GM19043 (cell line): ENCODE measurements at regions not wholly inside any gene's neighbourhood (a gene's known extent, or its start where the extent isn't known, plus 50 kb on each side); places are given as distances from the start of the nearest gene placed in this dataset.
"Not testable (repeated sequence)": the region's sequence is repeated elsewhere in the genome, so short reads cannot be mapped to it uniquely, and the experiment has no call there.

Experiments
- ATAC-seq: cut with Tn5 transposase; IDR thresholded peaks from one replicate; pipeline ENCODE4 v1.9.1; 2021; ENCODE audit warnings: low read depth; ENCODE audit not compliant: unreplicated experiment

DNA sequence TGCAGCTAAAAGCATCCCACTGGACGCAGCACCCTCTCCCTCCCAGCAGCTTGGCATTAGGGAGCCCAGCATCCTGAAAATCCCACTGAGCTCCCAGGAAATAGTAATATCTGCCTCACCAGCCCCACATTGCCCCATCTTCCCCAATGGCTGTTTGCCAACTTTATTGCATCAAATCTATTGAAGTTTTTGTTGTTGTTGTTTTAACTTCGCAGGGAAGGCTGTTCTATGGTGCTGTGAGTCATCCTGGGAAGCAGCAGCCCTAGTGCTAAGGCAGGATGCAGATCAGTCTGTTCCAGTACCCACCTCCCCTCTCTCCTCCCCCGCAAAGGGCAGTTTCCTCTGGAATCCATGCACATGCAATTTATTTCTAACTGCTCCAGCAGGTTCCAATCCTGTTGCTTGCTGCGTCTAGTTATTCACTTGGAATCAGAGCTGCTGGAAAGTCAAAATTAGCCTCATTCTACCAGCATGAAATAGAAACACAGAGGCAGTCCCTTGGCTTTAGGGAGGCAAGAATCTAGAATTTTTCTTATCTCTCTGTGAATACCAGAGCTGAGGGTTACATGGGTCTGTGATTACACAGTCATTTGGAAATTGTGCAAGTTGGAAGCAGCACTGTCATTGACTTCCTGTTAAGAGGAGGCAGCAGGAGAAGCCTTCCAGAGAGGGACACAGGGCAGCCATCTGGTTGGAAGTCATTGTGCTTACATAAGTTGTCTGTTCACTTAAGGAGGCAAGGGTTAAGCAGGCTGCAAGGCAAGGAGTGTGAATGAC, 115.9 kb upstream of the CACUL1 start:
- no peak for ATAC-seq

DNA sequence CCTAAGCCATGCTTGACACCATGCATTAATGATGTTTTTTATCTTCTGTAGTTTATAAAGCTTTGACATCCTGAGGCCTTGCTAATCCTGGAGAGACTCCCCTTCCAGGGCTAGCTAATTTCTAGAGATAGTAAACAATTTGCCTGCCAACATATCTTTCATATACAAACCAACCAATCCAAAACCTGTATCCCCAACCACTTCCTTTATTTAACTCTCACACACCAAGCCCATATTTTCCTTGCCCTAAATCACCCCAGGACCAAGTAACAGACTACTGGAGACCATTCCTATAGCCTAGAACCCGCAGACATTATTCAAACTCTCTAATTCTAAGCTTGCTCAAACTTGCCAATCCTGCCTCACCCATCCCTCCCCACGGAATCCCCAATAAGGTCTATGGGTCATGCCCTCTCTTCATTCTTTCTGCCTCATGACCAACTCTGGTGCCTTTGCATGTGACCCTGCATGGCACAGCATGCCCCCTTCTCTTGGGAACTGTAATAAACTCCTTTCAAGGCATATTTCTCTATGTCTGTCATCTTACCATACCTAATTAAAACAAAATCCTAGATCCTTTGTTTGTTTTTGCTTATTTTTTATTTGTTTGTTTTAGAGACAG, 116.6 kb upstream of the CACUL1 start:
- no peak for ATAC-seq

DNA sequence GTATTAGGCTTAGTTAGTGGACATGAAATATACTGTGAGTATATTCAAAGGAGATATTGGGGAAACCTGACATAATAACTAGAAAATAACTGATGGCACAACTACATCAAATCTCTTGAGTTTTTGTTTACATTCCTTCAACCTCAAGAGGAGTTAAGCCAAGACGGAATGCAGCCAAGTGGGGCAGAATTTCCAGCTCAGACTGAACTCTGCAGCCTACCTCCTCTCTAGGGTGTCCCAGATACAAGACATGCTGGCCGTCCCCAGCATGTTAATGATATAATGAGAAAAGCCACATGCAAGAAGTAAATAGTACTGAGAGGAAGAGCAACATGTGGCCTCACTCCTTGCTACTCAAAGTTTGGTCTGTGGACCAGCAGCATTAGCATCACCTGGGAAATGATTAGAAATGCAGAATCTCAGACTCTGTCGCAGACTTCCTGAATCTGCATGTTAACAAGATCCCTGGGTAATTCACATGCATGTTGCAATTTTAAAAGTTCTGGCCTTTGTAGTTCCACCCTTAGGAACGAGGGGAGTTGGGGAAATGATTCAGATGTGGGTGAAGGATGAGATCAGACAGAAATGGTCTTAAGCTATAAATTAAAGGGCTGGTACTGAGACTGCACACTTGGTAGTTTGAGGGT, 118.4 kb upstream of the CACUL1 start:
- ATAC-seq, result no peak

DNA sequence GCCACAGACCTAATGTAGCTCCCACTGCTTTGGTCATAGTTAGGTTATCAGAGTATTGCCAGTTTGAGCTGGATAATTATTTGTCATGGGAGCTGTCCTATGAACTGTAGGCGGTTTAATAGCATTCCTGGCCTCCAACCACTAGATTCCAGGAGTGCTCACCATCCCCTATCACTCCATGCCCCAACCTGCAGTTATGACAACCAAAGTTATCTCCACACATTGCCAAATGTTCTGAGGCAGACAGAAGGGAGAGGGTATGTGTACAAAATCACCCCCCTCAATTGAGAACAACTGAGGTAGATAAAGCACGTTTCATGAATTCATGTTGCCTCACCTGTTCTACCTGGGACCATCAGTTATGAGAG, 119.0 kb upstream of the CACUL1 start:
- no peak for ATAC-seq

DNA sequence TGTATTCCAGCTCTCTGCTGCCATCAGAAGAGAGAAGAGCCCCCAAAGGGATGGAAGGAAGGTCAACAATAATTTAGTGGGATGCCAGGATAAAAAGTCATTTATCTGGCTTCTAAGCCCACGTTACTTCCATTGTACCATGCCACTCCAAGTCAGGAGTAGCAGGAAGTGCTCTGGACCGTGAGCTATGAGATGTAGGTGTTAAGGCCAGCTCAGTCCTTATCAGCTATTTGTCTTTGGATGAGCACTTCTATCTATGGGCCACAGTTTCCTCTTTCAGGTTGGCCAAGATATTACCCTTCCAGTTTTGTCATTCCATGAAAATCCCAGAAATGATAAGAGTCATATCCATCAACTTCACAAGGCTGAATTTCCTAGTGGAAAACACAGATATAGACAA, 119.4 kb upstream of the CACUL1 start:
- no peak for ATAC-seq

DNA sequence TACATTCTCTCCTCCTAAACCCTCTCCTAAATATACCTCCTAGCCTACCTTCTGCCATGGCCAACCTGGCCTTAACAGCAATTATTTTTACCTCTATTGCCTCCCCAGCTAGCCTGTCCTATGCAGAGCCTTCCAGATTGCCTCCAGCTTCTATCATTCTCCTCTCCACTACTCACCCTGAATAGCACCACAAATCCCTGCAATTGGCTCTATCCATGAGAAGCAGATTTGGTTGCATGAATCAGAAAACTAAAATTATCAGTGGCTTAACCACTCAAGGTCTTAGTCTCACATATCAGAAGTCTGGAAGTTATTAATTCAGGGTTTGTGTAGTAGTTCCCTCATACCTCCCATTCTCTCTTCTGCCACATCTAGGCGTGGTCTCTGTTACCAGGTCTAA, 120.3 kb upstream of the CACUL1 start:
- no peak for ATAC-seq

DNA sequence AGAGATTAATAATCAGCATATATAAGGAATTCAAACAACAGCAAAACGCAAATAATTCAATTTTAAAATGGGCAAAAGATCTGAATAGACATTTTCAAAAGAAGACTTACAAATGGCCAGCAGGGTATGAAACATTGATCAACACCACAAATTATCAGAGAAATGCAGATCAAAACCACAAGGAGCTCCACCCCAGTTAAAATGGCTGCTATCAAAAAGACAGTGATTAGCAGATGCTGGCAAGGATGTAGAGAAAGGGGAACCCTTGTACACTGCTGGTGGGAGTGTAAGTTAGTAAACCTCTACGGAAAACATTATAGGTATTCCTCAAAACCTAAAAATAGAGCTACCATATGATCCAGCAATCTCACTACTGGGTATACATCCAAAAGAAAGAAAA, 128.0 kb upstream of the CACUL1 start:
- no peak for ATAC-seq

DNA sequence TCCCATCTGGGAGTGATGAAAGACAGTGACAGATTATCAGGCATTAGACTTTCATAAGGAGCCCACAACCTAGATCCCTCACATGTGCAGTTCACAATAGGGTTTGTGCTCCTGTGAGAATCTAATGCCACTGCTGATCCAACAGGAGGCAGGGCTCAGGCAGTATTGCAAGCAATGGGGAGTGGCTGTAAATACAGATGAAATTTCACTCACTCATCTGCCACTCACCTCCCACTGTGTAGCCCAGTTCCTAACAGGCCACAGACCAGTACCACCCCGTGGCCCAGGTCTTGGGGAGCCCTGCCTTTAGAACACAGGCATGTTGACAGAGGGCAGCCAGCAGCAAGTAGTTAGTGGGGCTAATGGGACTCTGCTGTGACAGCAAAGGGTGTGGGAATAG, 137.3 kb upstream of the NANOS1 start:
- ATAC-seq, result no peak

DNA sequence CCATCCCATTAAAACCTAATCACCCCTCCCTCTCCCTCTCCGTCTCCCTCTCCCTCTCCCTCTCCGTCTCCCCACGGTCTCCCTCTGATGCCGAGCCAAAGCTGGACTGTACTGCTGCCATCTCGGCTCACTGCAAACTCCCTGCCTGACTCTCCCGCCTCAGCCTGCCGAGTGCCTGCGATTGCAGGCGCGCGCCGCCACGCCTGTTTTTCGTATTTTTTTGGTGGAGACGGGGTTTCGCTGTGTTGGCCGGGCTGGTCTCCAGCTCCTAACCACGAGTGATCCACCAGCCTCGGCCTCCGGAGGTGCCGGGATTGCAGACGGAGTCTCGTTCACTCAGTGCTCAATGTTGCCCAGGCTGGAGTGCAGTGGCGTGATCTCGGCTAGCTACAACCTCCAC, 134.6 kb upstream of the NANOS1 start:
- not testable (repeated sequence) for ATAC-seq

DNA sequence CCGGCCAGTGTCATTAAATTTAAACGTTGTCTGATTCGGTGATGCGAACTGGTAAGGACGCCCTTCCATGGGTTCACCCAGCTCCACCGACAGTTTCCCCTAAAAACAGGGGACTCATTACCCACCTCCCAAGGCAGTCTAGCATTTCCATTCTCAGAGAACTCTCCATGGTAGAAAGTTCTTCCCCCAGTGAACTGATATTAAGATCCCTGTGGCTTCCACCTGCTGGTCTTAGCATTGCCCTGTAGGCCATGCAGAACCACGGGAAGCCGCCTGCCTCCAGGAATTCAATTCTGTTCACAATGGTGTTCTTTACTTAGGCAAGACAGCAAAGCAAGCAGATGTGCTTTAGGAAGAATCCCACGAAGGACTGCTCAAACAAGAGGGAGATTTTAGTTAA, 128.9 kb upstream of the NANOS1 start:
- ATAC-seq, result no peak

DNA sequence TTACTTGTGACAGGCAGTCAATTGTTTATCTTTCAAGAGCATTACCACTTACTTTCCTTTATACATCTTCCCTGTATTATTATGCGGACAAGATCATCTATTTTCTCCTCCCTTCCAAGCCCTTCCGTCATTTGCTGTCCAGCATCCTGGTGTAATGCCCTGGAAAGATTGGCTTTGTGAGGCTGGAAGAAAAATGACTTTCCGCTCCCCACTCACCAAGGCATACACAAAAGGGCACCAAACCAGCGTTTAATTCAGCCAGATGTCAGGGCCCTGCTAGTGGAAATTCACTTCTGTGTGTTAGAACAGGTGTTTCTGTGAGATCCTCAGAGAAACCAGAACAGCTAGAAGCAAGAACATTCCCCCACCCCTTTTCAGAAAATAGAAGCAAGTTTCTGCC, 128.1 kb upstream of the NANOS1 start:
- ATAC-seq, result no peak

DNA sequence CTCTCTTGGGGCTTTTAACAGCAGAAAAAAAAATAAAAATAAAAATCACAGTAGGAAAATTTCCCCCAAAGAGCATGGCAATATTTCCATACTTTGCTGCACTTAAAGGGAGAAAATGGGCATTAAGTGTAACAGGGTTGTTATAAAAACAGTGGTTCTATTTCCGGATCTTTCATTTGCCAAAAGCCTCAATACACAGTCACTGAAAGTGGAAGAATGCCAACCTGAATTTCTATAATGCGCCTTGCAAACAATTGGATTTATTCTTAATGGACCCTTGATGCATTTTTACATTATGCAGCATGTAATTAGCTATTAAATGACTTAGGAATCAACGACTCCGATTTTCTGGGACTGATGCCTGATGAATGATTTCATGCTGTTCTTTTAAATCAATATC, 127.6 kb upstream of the NANOS1 start:
- no peak for ATAC-seq

DNA sequence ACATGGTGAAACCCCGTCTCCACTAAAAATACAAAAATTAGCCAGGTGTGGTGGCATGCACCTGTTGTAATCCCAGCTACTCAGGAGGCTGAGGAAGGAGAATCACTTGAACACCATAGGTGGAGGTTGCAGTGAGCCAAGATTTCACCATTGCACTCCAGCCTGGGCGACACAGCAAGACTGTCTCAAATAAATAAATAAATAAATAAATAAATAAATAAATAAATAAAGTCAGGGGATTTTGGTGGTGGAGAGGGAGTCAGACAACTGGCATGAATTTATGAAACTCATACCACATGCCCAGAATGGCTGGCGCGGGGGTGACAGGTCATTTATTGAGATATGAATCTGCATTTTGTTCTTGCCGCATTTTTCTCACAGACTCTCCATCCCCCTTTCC, 126.9 kb upstream of the NANOS1 start:
- not testable (repeated sequence) for ATAC-seq

DNA sequence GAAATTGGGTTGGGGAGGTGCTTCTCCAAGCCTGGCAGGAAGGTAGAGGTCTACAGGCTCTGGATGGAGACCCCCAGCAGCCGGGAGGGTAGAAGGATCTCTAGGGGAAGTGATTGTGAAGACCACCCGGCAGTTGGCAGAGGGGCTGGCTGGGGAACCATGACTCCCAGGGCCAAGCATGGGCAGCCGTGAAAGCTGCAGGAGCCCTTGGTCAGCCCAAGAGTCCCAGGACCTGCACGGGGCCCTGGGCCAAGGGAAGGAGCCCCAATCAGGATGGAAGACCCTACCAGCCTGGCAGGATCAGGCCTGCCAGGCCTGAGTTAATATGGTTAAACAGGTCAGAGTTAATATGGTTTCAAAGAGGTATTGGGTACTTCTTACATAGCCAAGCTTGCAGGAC, 126.3 kb upstream of the NANOS1 start:
- no peak for ATAC-seq

DNA sequence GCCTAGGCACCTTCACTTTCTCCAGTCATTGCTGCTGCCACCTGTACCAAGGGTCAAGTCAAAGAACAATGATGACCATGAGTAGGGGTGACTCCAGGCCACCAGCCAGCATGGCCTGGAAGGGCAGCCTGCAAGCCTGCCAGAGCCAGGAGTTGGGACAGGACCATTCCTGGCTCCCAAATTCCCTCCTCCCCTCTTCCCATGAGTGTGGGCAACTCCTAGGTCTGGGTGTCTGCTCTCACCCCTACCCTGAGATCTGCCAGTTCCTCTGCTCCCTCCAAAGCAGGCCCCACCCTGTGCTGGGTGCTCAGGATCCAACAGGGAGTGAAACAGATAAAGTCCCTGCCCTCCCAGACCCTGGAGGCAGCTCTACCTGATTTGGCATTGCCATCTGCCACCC, 125.8 kb upstream of the NANOS1 start:
- ATAC-seq, result no peak

DNA sequence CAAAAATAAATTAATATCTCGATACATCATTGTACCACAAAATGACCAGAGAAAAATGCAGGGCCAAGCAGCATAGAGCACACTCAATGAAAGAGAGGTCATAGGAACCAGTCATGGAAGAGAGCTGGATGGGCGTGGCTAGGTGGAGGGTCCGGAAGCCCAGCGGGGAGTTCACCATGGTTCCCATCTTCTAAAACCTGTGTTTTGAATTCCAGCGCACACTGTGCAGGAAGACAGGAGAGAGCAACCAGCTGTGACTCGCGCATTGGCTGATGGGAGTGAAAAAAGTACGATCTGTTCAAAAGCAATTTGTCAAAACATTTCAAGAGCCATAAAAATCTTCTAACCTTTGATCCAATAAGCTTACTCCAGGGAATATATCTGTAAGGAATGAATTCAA, 125.2 kb upstream of the NANOS1 start:
- no peak for ATAC-seq

DNA sequence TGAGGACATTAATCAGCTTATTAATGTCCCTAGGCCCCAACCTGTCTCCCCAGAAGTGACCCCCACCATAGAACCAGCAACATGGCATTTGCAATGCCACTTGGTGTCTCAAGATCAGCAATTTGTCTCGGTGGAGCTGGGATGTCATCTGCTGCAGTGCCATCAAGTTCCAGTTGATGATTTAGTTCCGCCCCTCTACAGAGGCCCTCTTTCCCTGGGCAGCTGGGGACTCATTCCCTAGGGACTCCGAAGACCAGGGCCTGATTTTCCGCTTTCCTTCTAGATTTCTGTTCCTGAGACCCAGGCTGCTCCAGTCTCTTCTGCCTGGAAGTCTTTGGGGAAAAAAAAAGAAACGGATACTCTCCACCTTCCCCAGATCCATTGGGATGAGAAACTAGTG, 122.5 kb upstream of the NANOS1 start:
- ATAC-seq, result no peak

DNA sequence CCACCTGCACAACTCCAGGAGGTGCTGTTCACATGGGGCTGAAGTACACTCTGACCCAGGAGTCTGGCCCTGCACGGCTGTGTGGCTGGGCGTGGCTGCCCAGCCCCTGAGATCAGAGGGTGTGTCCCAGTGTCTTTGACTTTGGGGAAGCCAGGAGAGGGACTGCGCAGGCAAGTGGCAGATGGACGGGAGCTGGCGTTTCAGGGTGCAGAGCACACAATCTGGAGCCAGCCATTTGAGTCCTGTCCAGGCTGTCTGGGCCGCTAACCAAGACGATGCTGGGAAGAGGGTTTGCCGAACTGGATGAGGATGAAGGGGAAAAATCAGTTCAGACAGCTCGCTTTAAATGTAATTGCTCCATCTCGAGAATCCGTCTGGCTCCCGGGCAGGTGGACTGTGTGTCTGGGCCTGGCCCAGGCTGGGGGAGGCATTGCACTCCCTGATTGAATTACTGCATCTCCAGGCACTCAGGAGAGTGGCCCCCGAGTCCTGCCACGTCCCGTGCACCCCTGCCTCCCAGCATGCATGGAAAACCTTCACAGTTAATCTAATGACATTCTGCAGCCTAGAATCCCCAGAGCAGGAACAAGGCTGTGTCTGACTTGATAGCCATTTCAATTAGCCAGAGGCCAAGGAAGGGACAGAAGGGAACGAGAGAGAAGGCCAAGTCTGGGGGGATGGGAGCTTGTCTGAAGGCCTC, 120.8 kb upstream of the NANOS1 start:
- ATAC-seq, result no peak

DNA sequence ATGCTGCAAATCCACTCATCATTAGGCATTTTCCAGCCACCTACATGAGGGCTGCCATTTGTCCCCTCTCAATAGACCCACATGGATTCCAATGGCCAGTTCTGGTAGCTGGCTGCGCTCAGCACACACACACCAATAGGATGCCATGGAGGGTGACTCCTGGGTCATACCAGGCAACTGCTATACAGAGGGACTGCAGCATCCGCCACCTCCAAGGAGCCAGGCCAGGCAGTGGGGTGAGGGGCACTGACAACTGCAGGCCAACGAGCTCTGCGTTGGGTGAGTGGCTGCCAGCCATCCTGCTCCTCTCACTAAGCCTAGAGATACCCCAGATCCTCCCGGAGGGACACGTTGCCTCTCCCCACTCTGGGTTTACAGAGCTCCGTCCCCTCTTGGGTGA, 118.8 kb upstream of the NANOS1 start:
- no peak for ATAC-seq

DNA sequence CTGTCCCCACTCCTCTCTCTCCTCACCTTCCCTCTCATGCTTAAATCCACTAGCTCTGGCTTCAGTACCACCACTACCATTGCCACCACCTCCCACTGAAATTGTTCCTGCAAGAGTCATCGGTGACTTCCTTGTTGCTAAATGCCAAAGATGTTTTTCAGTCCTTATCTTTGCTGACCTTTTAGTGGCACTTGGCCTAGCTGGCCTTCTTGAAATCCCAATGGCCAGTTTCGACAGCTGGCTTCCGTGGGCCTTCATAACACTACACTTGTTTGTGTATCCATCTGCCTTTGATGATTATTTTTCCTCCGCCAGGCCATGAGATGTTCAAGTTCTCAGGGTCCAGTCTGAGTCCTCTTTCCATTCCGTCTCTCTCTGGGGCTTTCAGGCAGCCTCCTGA, 118.2 kb upstream of the NANOS1 start:
- no peak for ATAC-seq

DNA sequence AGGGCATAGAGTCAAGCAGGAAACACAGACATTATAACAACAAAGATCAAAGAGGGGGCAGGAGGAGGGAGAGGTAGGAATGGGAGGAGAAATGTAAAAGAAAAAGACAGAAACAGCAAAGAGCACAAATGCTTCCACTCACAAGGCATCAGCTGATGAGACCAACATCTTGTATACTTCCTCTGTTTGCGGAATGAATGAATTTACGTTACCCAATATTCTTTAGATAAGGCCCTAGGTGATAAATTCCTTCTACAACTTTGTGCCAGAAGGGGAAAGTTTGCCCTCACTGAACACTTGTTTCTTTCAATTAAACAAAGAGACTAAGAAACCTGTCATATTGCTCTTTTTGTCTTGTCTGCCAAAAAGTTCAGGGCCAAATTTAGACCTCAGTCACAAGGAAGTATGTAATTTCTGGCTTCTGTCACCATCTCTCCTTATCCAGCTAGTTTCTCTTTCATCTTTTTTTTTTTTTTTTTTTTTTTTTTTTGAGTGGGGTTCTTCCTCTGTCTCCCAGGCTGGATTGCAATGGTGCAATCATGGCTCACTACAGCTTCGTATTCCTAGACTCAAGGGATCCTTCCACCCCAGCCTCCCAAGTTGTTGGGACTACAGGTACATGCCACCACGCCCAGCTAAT, 116.4 kb upstream of the NANOS1 start:
- no peak for ATAC-seq
